SW480 (cell line): ENCODE measurements at regions not wholly inside any gene's neighbourhood (a gene's known extent, or its start where the extent isn't known, plus 50 kb on each side); places are given as distances from the start of the nearest gene placed in this dataset.
"Not testable (repeated sequence)": the region's sequence is repeated elsewhere in the genome, so short reads cannot be mapped to it uniquely, and the experiment has no call there.

Source experiments
- DNase-seq: peaks from one replicate; pipeline ENCODE4 v3.0.0-alpha.2; 2016; ENCODE audit warnings: low spot score

- no peak for DNase-seq
These were observed 185.5 kb downstream of the TEX13C start for GRCh38 chrX:125505207-125505606.

GRCh38 chrX:125507119-125507518 is 187.4 kb downstream of the TEX13C start:
- DNase-seq: no peak

GRCh38 chrX:125520029-125520428 is 200.4 kb downstream of the TEX13C start:
- DNase-seq: no peak

GRCh38 chrX:125522752-125523151 is 203.1 kb downstream of the TEX13C start:
- DNase-seq: no peak

GRCh38 chrX:125532411-125533089 is 212.9 kb downstream of the TEX13C start:
- DNase-seq: no peak

GRCh38 chrX:125533352-125533751 is 213.7 kb downstream of the TEX13C start:
- no peak for DNase-seq

GRCh38 chrX:125544031-125544660 is 224.5 kb downstream of the TEX13C start:
- no peak for DNase-seq

- no peak for DNase-seq
These were observed 225.2 kb downstream of the TEX13C start for GRCh38 chrX:125544856-125545255.

GRCh38 chrX:125577479-125577878 is 257.8 kb downstream of the TEX13C start:
- no peak for DNase-seq

GRCh38 chrX:125604448-125604847 is 284.8 kb downstream of the TEX13C start:
- DNase-seq: no peak

GRCh38 chrX:125605145-125605544 is 285.5 kb downstream of the TEX13C start:
- DNase-seq: no peak

GRCh38 chrX:125614591-125615343 is 295.1 kb downstream of the TEX13C start:
- not testable (repeated sequence) for DNase-seq

- DNase-seq: no peak
These were observed 301.3 kb downstream of the TEX13C start for GRCh38 chrX:125620715-125621587.

- no peak for DNase-seq
These were observed 301.9 kb downstream of the TEX13C start for GRCh38 chrX:125621588-125621927.

GRCh38 chrX:125622899-125623298 is 303.2 kb downstream of the TEX13C start:
- no peak for DNase-seq

GRCh38 chrX:125627676-125628075 is 308.0 kb downstream of the TEX13C start:
- DNase-seq: no peak

GRCh38 chrX:125628435-125628834 is 308.8 kb downstream of the TEX13C start:
- DNase-seq: no peak

- DNase-seq: no peak
These were observed 321.7 kb downstream of the TEX13C start for GRCh38 chrX:125641405-125641804.

- DNase-seq: no peak
These were observed 326.5 kb downstream of the TEX13C start for GRCh38 chrX:125646195-125646594.

- DNase-seq: no peak
These were observed 331.8 kb downstream of the TEX13C start for GRCh38 chrX:125651426-125651825.

GRCh38 chrX:125654501-125654900 is 334.8 kb downstream of the TEX13C start:
- no peak for DNase-seq

GRCh38 chrX:125673758-125674157 is 354.1 kb downstream of the TEX13C start:
- DNase-seq: no peak
